ENCODE measurements at regions not wholly inside any gene's neighbourhood (a gene's known extent, or its start where the extent isn't known, plus 50 kb on each side); places are given as distances from the start of the nearest gene placed in this dataset.

GRCh38 chr1:84090447-84091245 is 53.4 kb upstream of the PRKACB start:
- DNase-seq = no peak

DNA sequence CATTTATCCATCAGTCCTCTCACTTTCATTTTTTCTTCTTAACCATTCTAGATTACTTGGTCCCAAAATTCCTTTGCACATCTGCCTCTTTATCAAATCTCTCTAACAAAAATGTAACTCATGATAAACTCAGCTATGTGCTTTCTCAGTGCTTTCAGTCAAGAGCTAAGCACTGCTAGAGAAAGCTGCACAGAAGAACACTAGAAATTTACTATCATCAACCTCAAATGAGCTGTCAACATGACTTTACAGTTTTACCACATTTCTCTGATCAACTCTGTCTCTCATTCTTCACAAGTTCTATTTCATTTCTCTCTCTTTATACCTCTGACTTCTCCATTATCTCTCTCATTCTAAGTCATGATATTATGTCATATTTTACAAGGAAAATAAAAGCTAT is 54.2 kb upstream of the PRKACB start:
- DNase-seq = no peak

GRCh38 chr1:84089465-84089864 is 54.6 kb upstream of the PRKACB start:
- no peak for DNase-seq

DNA sequence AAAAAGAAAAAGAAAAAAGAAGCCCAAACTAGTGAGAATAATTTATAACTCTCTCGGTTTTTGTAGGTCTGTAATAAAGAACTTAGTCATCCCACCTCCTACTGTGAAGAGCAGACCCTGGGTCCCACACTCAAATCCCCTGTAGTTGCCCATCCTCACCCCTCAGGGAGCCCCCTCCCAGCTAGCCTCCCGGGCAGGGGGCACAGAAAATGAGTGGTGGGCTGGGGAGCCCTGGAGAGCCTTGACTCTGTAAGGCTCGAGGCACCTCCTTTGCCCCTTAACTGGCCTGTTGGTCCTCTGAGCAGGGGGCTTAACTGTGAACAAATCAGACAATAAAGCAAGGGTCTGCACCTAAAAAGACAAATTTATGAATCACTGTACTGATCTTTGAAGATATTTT is 57.5 kb upstream of the PRKACB start:
- no peak for DNase-seq

DNA sequence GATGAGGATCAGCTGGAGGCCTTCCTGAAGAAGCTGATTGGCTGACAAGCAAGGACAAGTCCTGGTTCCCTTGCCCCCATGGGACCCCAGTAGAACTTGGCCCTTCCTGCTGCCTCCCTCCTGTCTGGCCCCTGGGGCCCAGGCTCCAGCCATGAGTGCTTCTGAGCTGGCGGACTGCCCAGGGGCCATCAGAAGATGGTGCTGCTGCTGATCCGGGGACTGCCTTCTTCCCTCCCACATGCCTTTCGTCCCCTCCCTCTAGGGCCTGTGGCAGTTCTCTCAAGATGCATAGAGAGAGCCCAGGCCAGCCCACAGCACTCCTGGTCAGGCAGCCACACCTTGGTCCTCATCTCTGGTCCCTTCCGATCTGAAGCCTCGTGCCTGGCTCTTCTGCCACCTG is 57.9 kb upstream of the PRKACB start:
- DNase-seq = no peak

DNA sequence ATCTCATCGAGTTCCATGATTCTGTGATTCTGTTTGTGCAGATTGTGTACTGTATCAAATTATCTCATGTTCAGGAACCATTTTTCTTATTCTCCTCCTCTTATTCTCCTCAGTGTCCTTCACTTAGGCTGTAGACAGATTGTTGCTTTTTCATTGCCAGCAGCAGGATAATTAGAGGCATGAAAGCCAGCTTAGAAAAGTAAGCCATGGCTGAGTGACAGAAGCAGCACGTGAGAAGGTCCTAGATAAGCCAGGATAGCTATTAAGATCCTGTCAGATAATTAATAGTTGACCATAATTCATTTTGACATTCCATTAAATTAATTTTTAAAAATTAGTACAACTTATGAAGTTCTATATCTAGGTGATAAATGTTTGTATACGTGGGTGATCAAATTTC is 60.8 kb upstream of the PRKACB start:
- DNase-seq = no peak

GRCh38 chr1:84078842-84079202 is 65.2 kb upstream of the PRKACB start:
- no peak for DNase-seq

- peak; percentile 15 for DNase-seq
These were observed 65.8 kb upstream of the PRKACB start for GRCh38 chr1:84078108-84078841.

DNA sequence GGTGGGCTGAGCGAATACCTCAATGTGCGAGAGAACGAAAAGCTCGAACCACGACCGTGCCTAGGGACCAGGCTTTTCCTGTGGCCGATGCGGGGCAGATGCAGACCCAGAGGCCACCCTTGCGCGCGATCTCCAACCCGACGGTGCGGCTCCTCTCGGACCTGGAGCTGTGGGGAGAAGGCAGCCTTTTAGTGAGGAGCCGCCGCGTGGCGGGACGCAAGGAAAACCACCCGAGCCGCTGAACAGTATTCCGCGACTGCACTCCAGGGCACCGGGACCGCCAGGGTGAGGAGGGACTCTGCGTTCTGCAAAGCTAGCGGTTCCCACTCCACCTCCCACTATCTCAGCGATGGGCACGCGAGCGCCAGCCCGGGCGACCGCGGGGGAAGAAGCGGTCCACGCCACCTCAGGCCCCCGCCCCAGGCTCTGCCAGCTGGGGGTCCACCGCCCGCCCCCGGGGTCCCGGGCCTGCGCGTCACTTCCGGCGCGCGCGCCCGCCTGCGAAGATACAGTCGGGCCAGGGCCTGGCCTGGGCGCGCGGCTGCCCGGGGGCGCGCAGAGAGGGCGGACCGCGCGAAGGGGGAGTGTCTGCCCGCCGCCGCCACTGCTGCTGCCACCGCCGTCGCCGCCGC is 66.5 kb upstream of the PRKACB start:
- DNase-seq = peak; percentile 17

DNA sequence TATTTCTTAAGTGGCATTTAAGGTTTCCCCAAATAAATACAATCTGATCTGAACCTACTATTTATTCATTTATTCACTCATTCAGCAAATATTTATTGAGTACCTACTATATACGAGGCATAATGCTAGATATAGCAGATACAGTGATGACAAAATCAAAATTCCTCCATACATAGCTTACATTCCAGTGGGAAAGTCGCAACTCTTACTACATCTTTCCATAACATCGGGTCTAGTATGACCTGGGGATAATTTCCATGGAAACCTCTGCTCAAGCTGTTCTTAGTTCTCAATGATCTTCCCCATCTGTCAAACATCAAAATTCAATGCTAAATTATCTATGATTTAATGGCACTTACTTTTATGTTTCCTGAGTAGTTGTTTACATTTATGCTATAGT is 70.8 kb upstream of the PRKACB start:
- no peak for DNase-seq

- no peak for DNase-seq
These were observed 70.4 kb upstream of the TTLL7 start for GRCh38 chr1:84069236-84069845.

DNA sequence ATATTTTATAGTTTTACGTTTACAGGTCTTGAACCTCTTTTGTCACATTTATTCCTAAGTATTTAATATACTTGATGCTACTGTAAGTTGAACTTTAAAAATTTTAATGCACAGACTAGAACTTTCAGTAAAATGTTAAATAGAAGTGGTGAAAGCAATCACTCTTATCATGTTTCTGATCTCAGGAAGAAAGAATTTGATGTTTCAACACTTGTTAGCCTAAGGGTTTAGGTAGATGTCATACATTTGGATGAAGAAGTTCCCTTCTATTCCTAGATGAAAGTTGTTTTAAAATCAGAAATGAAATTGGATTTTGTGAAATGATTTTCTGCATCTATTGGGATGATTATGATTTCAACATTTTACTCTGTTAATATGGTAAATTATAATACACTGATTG is 63.6 kb upstream of the TTLL7 start:
- DNase-seq = no peak

DNA sequence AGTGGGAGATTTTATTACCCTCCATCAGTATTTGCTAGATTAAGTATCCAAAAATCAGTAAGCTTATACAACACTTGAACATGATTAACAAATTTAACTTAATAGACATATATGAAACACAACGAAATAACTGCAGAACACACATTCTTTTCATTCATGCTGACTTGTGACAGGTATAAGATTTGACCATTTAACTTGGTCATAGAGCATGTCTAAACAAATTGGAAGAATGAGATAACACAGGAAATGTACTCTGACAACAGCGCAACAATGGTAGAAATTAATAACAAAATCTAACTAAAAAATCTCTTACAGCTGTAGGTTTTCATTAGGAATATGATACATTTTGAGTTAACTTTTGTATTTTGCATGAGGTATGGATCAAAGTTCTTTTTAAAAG is 62.4 kb upstream of the TTLL7 start:
- DNase-seq = no peak

- DNase-seq = no peak
These were observed 61.8 kb upstream of the TTLL7 start for GRCh38 chr1:84060781-84061180.

GRCh38 chr1:84048820-84049219 is 49.9 kb upstream of the TTLL7 start:
- DNase-seq = no peak

All from RPMI8226 (cell line).